ENCODE measurements at regions not wholly inside any gene's neighbourhood (a gene's known extent, or its start where the extent isn't known, plus 50 kb on each side); places are given as distances from the start of the nearest gene placed in this dataset.
"Not testable (repeated sequence)": the region's sequence is repeated elsewhere in the genome, so short reads cannot be mapped to it uniquely, and the experiment has no call there.

DNA sequence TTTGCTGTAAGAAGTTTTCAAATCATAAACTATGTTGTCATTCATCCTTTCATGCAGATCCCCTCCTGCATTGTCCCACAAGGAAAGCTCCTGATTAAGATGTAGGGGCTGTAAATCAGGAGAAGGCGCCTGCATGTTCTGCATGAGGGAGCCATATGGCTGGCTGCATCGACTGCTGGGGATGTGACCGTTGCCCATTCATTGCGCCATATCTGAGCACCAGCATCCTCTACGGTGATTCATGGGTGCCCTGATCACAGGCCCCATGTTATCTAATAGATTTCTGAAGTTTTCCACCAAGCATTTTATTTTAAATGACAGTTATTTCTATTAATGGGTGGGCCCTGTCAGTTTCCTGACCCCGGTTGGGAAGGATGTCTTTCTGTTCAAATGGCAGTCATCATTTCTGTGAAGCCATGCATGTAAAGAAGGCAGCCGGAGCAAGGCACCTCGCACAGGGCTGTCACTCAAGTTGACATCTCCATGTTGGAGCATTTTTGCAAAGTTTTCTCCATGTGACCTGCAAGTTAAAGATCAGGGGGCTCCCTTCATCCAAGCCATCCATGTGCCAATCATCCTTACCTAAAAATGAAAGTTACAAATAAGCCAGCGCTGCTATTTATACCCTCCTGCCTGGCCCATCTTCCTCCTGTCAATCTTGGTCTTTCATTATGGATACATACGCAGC is 128.8 kb downstream of the TEX36 start:
- no peak for DNase-seq (ENCODE audit: low read depth)

DNA sequence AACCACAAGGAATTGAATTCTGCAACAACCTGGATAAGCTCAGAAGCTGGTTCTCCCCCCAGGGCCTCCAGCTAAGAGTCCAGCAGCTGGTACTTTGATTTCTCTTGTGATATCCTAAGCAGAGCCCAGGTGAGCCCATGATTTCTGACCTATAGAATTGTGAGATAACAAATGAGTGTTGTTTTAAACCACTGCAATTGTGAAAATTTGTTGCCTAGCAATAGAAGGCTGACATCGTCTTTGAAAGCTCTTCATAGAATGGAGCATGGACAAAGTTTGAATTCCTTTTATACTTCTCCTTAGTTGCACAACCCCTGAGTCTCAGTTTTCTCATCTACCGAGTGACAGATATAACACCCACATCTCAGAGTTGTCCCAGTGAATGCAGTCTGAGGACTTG is 129.9 kb downstream of the TEX36 start:
- DNase-seq (ENCODE audit: low read depth): no peak

DNA sequence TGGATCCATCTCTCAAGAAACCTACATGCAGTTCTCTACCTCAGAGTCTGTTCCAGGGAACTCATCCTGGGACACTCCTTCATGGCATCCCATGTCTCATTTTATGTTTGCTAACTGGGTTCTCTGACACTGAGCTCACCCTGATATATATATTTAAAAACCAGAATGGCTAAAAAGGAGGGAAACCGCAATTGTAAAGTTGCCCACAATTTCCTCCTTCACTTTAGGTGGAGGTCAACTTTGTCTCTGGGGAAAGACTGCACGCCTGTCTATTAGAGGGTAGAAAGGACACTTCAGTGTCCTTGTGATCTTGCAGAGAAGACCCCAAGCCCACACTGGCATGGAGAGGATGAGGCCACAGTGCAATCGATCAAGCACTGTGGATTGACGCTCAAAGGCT is 131.7 kb downstream of the TEX36 start:
- DNase-seq (ENCODE audit: low read depth): no peak

DNA sequence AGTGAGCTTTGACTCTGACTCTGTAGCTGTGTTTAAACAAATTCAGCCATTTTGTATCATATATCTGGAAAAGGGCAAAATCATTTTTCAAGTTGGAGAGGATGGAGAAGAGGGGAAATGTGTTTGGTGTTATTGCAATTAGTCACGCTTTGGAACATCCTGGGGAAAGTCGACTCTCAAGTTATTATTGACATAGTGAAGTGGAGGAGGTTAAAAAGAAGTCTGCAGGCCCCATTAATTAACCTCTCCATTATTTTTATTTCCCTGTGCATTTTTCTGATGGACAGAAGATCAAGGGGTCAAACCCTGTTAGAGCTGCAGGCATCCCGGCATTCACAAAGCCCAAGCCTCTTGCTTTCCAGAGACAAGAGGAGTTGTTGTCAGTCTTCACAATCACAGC is 132.6 kb downstream of the TEX36 start:
- DNase-seq (ENCODE audit: low read depth): no peak

DNA sequence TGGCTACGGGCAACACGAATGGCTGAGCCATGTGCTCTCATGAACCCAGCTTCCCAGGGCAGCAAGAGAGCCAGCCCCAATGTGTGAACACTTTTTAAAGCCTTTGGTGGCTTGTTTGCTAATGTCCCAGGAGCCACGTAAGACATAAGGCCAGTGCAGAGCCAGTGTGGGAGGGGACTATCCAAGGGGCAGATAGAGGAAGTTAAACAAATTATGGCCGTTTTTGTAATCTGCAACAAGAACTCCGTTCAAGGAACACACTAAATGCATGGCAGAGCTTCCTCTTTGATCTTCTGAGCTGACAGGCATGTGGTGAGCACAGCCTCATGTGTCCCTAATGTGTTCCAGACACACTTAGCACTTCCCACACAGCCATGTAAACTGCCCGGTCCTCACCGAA is 133.3 kb downstream of the TEX36 start:
- DNase-seq (ENCODE audit: low read depth): no peak

DNA sequence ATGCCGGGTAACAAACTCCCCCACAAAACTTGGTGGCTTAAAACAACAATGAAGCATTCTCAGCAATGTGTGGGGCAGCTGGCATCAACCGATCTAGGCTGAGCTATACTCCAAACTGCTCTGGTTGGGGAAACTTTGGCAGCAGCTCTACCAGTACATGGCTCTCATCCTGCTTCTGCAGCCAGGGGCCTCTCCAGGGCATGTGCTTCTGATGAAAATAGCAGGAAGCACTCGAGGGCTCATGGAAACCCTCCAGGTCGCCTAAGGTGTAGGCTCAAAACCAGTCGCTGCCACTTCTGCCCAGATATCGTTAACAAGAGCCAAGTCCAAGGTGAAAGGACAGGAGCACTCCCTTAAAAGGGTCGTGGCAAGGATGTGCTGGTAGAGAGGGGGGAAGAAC is 134.1 kb downstream of the TEX36 start:
- DNase-seq (ENCODE audit: low read depth): no peak

DNA sequence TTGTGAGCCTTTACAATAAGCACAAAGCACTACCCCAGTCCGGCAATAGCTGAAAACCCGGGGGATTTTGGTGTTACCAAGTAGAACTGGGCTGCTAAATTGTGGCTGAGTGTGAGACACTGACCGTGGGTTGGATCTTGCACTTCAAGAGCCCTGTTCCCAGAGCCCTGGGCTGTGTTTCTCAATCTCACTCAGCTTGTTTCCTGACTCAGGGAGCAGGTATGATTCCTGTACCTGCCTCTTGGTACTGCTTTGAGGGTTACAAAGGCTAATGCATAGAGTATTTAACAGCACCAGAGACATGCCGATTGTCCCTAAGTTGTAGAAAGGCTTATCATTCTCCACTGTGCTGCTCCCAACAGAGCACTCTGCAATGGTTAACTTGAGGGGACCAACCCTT is 134.6 kb downstream of the TEX36 start:
- no peak for DNase-seq (ENCODE audit: low read depth)

DNA sequence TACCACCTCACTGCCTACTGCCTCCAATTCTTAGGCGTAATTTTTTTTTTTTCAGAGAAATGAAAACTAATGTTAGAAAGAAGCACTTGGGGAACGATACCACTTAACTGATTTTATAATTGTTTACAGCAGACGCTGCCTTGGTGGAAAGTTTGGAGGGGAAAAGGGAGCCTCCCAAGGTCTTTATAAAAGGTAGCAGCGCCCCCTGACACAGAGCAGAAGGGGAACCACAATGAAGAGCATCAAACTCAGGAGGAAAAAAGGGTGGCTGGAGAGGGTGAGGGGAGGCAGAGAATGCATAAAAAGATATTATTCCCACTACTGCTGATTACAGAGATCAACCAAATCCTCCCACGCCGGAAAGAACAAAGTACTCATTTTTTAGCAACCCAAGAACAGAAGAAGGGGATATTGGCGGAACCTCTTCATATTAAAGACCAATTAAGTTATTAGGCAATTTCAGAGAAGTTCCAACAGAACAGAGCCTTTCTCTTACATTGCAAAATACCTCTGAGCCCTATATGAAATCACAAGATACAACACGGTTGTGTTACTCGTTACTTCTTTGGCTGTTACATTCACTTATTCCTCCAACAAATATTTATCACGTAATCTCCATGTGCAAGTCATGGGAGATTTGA is 135.8 kb downstream of the TEX36 start:
- no peak for DNase-seq (ENCODE audit: low read depth)

DNA sequence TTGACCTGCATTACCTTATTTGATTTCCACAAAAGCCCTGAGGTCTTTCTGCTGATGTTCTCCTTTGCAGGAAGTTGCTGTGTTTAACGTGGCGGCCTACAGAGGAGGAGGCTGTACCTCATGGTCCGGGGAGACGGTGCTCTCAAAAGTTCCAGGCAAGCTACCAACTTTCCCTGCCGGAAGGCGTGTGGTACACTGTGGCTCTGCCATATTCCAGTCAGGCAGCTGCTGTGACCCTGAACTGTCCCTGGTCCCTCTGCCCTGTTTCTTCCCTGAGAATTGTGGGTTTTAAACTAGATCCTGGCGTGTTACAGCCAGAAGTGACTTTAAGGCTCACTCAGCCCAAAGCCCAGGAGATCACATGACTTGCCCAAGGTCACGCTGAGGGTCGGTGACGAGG is 139.2 kb downstream of the TEX36 start:
- no peak for DNase-seq (ENCODE audit: low read depth)

DNA sequence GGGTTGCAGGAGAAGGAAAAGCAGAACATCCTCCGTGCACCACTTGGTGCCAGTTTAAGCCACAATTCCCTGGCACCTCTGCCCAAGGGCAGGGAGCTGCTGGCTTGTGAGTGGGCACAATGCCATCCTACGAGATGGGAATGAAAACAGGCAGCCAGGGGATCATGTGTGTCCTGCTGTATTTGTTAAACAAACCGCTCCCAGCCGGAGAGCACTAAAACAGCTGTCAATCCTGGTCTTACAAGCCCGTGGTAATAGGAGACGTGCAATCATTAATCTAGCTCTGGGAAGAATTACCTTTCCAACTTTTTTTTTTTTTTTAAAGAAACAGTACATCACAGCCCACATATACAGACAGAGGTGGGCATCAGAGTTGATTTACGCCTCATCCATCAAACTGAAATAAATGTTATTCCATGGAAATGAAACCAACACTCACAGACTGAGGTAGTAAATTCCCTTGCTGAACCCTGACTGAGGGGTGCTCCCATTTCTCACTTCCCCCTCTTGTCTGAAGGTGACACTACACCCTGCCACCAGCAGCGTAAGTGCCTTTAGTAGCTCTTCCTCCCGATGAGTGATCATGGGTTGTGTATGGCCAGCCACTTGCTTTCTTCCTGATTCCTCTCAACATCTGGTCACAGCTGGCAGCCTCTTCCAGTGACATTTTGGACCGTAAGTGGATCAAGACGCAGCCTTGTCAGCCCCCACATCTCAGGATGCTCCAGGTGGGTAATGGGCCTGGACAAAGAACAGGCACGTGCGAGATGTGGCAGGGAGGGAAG is 143.8 kb downstream of the TEX36 start:
- no peak for DNase-seq (ENCODE audit: low read depth)

DNA sequence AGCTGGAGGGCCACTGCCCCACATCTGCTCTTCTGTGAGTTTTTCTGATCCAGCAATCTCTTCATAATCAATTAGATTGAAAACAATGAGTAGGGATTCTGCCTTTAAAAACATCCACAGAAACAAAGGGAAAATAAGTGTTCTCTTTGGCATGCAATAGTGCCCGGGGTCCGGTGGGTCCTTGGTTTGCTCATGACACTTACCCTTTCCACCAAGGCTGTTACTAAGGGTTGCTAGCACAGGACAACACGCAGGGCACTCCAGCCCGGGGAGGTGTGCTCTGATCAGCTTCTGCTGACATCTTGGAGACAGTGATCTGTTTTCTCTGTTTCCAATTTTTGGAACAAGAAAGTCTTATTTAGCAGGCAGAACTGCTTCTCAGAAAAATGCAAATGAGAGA is 146.7 kb downstream of the TEX36 start:
- no peak for DNase-seq (ENCODE audit: low read depth)

DNA sequence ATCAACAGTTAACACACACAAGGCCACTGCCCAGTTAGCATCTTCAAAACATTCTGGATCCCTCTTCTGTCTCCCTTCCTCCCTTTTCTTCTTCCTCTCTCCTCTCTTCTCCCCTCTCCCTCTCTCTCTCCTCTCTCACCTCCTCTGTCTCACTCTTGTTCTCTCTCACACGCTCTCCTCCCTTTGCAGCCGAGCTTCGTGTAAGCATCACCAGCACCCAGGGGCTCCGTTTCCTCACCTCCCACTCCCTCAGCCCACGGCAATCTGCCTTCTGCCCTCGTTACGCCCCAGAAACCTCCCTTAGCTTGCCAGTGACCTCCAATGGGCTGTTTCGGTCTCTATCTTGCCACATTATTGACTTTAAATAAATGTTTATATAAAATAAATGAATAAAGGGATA is 147.4 kb downstream of the TEX36 start:
- DNase-seq (ENCODE audit: low read depth): no peak

DNA sequence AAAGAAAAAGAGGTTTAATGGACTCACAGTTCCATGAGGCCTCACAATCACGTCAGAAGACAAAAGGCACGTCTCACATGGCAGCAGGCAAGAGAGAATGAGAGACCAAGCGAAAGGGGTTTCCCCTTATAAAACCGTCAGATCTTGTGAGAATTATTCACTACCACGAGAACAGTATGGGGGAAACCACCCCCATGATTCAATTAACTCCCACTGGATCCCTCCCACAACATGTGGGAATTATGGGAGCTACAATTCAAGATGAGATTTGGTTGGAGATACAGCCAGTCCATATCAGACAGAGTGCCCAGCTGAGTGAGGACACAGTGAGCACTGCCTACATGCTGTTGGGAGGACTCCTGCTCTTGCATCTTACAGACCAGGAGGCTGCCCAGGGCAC is 148.4 kb downstream of the TEX36 start:
- no peak for DNase-seq (ENCODE audit: low read depth)

DNA sequence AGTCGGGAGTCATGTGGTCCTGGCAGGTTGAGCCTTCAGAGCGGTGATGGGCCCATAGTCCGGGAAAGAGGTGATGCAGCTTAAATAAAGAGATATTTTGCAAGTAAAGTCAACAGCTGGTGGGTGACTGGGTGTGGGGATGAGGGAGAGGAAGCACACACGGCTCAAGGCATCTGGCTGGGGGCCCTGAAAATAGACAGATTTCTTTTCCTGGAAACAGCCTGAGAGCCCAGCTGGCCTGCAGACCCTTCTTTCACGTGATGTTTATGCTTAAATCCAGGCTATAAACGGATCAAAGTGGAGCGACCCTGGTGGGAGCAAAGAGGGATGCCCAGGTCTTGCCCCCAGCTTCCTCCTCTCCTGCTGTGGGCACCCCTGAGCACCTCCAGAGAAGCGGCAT is 149.1 kb downstream of the TEX36 start:
- no peak for DNase-seq (ENCODE audit: low read depth)

DNA sequence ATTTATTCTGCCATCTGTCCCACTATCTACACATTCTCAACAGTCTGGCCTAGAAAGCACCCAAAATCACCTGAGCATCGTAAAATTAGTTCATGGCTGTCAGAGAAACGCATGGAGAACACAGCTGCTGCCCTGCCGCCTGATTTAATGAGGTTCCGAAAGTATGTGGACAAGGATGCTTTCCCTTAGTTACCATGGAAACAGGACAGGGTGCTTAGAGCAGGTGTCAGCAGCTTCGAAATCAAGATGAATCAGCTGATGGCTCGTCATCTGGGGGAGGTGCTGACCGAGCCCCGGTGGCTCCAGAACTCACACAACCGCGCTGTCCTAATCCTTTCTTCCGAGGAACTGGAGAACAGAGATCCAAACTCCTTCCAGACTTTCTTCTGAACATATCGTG is 151.5 kb downstream of the TEX36 start:
- DNase-seq (ENCODE audit: low read depth): no peak

DNA sequence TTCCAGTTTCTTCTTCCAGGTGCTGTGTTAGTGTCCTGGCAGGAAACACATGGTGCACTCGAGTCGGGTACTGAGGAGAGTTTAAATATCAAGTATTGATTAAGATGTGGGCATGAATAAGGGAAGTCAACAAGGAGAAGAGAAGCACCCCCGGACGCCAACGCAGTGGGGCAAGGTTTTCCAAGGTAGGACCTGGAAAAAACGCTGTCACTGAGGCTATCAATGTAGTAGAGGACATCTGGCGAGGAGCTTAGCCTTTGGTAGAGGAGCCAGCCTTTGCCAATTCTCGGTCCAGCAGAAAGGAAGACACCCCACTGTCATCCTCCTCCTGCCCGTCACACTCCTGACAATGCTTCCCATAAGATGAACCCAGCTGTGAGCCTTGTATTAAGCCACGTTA is 159.6 kb downstream of the TEX36 start:
- no peak for DNase-seq (ENCODE audit: low read depth)

DNA sequence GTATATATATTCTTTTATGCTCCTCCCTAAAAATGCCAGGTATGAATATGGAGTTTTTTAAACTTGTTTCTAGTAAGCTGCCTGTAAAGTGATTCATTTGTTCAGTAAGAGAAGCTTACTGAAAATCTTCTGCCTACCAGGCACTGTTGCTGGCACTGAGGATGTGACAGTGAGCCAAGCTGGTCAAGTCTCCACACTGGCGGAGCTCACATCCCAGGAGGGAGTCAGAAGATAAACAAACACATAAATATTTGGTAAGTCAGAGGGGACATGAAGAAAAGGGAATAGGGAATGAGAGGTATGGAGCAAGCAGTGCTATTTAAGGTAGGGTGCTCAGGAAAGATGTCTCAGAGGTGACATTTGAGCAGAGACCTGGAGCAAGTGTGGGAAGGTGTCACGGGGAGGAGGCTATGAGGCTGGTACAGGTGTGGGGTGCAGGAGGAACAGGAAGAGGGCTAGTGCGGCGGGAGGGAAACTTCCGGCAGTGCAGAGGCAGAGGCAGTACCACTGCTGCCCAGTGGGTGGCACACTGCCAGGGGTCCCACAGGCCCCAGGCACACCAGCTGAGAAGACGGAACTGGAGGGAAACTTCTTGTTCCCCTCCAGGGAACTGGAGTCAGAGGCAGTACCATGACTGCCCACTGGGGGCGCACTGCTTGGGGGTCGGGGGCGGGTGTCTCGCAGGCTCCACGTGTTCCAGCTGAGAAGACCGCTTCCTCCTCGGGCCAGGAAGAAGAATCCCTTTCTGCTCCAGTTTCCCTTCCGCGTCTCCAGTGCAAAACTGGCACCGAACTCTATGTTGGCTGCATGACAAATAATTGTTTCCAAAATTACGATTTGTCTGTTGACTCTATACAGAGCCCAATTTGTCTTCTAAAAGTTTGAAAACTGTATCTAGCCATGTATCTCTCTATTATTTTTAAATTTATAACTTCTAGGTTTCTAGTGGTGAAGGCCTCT is 161.0 kb downstream of the TEX36 start:
- no peak for DNase-seq (ENCODE audit: low read depth)

DNA sequence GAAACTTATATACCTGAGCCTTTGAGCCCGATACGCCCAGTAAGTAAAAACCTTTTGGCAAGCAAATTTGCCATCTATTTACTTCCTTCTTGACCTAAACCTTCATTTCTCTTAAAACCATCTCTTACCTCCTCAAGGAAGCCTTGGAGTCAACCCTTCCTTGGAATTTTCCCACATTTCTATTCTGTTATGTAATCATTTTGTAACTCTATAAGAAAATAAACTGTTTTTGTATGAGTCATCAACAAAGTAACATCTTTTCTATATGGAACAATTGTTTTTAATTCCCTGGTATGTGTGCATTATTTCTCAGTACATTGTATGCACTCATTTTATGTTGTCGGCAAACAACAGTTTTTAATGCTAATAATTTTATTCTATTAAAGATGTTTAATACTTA is 162.0 kb downstream of the TEX36 start:
- no peak for DNase-seq (ENCODE audit: low read depth)

DNA sequence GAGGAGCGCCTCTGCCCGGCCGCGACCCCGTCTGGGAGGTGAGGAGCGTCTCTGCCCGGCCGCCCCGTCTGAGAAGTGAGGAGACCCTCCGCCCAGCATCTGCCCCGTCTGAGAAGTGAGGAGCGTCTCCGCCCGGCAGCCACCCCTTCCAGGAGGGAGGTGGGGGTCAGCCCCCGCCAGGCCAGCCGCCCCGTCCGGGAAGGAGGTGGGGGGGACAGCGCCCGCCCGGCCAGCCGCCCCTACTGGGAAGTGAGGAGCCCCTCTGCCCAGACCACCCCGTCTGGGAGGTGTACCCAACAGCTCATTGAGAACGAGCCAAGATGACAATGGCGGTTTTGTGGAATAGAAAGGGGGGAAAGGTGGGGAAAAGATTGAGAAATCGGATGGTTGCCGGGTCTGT is 164.6 kb downstream of the TEX36 start:
- not testable (repeated sequence) for DNase-seq (ENCODE audit: low read depth)

DNA sequence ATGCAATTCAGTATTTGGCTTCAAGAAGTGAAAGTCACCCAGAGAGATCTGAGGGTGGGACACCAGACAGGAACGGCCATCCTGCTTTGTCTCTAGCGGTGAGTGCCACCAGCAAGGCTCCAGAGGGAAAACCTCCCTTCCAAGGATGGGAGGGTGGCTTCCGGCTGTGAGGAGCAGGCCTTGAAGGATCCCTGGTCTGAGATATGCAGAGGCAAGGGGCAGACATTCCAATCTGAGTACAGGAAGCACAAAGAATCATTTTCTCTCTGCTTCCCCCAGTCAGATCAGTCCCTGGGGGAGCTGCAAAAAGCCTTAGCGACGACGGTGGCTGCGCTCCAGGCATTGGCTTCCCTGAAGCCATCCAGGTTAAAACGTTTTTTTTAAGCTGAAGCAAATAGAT is 167.4 kb downstream of the TEX36 start:
- no peak for DNase-seq (ENCODE audit: low read depth)

DNA sequence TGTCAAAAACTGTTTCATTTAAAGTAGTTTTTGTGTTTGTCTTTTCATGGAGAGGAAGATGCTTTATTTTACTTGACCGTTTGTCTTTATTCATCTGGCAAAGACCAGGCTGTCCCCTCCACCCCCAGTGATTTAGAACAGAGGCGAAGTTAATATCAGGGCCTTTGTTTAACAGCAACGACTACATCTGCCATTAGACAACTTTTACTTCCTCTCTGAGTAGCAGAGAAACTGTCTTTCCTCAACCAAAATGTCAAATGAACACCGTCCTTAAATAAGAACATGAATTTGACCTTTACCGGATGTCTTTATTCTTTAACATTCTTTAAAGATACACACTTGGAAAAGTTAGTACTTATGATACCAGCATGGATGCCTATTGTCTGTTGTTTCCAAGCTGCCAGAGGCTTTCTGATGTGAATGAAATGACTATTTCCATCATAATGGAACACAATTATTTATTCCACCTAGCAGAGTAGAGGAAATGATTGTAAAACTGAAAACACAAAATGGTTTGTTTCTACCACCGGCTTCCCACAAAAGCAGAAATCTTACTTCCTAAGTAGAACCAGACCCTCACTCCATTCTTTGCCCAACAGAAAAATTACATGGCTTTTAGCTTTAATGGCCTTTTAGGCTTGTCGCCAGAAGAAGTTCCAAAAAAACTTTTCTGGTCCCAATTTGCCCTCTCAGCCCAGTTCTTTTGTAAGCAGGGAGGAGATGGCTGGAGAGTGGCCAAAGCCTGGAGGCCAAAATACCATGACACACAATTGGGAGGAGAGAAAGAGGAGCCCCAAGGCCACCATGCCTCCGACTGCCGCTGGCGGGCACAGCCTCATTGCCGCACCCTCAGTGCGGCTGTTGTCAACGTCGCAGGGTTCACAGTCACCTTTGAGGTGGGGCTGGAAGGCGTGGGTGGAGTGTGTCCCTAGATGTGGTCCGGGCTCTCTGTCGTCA is 168.5 kb downstream of the TEX36 start:
- DNase-seq (ENCODE audit: low read depth): no peak

Measured in fibroblast of the conjunctiva (primary cell).